GM12874 (cell line): ENCODE measurements at regions not wholly inside any gene's neighbourhood (a gene's known extent, or its start where the extent isn't known, plus 50 kb on each side); places are given as distances from the start of the nearest gene placed in this dataset.

ENCODE experiments used
- CTCF ChIP-seq: IDR thresholded peaks from 2 replicates; pipeline ENCODE4 v1.5.1; 2011; ENCODE audit warnings: low read depth, mild to moderate bottlenecking, control low read depth, low read length, moderate library complexity; ENCODE audit not compliant: insufficient read depth

GRCh38 chr1:218686258-218686657 lies 341.1 kb downstream of the TGFB2 start:
- no peak for TF ChIP-seq CTCF

- no peak for TF ChIP-seq CTCF
Observed at GRCh38 chr1:218686761-218687160, 341.6 kb downstream of the TGFB2 start.

- TF ChIP-seq CTCF, result no peak
Observed at GRCh38 chr1:218692808-218693207, 347.7 kb downstream of the TGFB2 start.

GRCh38 chr1:218693599-218693998 lies 348.5 kb downstream of the TGFB2 start:
- TF ChIP-seq CTCF, result no peak

GRCh38 chr1:218694085-218694484 lies 348.9 kb downstream of the TGFB2 start:
- TF ChIP-seq CTCF, result no peak

- no peak for TF ChIP-seq CTCF
Observed at GRCh38 chr1:218694636-218695035, 349.5 kb downstream of the TGFB2 start.

GRCh38 chr1:218695525-218695924 lies 350.4 kb downstream of the TGFB2 start:
- TF ChIP-seq CTCF, result no peak

GRCh38 chr1:218698141-218698540 lies 353.0 kb downstream of the TGFB2 start:
- no peak for TF ChIP-seq CTCF
